ENCODE measurements at regions not wholly inside any gene's neighbourhood (a gene's known extent, or its start where the extent isn't known, plus 50 kb on each side); places are given as distances from the start of the nearest gene placed in this dataset.
"Not testable (repeated sequence)": the region's sequence is repeated elsewhere in the genome, so short reads cannot be mapped to it uniquely, and the experiment has no call there.

DNA sequence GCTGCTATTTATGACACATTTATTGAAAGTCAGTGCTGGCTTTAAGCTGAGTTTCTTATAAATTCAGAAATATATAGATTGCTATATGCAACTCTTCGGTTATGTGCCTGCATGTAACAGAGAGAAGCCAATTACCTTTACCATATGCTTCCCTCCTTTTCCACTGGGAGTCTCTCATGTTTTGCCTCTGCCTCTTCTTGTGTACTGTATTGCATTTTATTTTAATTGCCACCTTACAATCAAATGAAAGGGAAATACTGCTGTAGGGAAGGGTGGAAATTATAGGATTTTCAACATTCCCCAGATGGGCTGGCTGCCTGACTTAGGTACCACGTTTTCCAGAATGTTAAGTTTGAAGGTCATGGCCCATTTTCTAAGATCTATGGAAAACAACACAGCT, 655.4 kb upstream of the SLIT2 start:
- DNase-seq (ENCODE audit: low read depth) = no peak

DNA sequence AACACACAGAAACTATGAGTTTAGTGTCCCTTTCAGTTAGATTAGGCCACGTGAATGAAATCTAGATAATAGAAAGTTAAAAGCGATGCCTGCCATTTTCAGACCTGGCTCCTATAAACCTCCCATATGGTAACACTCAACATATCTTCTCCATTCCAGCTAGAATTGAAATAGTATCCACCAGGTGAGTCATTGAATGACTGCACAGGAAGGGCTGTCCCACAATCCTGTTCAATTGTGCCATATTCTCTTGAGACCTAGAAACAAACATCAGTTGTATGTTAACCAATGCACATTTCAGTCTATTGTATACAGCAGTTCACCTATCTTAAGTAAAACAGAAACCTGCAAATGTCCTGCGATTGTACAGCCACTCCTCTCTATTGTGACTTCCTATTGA, 659.3 kb upstream of the SLIT2 start:
- DNase-seq (ENCODE audit: low read depth) = no peak

DNA sequence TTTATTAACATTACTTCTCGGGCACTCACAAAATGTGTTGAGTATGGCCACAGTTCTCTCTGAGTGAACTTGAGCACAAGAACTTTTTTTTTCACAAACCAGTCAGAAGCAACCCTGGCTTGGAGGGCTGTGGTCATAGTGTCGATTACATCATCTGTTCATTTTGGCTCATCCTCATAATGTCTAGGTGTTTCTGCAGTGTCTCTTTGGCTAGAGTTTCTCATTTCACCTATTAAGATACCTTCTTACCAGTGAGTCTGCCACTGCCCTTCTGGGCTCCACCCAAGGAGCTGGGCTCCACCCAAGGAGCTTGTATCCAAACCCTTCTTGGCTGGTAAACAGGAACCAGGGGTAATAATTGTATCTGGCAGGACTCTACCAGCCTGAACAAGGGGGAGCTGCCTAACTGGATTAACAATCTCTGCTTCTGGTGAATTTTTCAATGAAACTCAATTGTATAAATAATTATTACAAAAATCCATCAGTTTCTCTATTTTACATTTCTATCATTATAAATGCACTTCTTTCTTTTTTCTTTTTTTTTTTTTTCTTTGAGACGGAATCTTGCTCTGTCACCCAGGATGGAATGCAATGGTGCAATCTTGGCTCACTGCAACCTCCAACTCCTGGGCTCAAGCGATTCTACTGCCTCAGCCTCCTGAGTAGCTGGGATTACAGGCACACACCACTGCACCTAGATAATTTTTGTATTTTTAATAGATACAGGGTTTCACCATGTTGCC, 667.7 kb upstream of the SLIT2 start:
- no peak for DNase-seq (ENCODE audit: low read depth)

DNA sequence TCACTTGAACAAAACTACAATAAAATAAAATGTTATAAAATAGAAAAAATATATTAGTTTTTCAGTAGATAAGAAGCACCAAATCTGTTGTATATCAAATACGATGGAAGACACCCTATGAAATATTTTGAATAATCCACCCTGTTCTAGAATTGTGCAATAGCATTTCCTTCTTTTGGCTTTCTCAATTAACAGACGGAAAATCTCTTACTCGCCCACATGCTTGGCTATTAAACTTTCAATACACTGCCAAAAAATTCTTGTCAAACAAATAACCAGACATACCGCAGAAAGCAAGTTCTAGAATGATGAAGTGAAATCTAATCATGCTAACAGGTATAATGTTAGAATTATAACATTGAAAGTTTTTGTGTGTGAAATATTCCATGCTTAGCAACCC, 671.6 kb upstream of the SLIT2 start:
- no peak for DNase-seq (ENCODE audit: low read depth)

DNA sequence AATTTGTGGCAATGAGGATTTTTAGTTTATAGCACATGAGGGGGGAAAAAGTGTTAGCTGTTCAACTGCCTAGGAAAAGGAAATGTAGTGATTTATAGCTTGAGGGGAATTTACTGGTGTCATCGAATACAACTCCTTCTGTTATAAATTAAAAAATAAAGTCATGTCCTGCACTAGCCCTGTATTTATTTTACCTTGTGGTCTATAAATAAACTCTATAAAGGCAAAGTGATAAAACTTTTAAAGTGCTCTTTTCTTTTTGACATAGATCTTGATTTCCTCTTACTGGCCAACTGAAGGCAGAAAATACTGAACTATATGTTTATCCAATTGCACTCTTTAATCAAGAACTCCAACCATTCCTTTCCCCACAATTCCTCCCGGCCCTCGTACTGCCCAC, 672.1 kb upstream of the SLIT2 start:
- DNase-seq (ENCODE audit: low read depth) = no peak

DNA sequence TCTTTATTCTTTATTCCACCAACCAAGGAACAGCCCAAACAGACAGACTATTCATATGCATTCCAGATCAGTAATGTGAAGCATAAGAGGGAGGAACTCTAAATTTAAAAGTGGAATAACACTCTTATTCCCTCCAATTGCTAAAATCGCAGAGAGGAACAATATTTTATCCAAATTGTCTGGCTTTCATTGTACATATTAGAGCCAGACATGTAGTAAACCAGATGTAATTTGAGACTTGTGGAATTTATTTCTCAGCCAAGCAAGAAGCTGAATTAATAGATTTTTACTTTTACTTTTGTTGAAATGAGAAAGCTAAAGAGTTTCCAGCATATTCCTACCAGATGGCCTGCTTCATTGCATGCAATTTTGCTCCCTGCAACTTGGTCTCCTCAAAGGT, 674.6 kb upstream of the SLIT2 start:
- DNase-seq (ENCODE audit: low read depth) = no peak

DNA sequence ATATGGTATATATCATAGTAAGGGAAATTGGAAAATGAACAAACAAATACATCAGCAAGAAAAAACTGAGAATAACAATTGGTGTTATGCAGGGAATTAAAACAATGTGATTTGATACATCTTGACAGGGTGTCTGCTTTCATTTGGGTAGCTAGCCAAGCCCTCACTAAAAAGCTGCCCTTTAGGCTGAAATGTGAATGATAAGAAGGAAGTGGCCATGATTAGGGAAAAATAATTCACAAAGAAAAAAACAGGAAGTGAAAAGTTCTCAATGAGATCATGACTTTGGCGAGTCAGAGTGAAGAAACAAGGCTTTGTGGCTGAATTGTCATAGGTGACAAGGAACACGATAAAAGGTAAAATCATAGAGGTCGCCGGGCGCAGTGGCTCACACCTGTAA, 675.8 kb upstream of the SLIT2 start:
- DNase-seq (ENCODE audit: low read depth) = no peak

DNA sequence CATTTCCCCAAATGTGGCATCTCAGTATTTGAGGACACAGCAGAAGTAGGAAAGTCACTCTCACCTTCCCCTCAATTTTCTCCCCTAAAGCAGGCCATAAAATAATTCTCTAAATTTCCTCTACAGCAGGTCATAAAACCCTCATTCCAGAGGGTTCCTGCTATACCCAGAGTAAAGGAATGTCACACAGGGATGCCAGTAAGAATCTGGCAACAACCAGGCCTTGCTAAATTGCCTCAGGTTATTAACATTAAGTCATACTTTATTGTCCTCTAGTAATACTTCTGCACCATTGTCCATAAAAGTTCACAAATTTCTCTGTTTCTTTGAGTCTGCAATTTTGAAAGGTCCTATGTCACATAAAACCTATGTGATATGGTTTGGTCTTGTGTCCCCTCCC, 685.7 kb upstream of the SLIT2 start:
- no peak for DNase-seq (ENCODE audit: low read depth)

DNA sequence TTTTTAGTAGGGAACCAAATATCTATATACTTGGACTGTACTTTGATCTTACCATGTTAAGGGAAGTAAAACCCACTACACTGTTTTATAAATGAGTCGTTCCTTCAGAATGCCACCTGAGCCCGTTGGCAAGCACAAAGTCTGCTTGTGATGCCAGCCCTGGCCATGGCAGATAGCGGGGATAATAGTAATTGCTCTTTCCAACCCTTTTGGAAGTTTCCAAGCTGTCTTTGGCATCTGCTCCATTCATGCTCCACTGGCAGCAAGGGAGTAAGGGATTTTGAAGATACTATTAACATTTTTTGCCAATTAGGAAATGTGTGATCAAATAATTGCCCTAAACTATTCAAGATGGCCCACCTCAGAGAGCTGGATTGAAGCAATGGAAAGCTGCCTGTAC, 689.2 kb upstream of the SLIT2 start:
- no peak for DNase-seq (ENCODE audit: low read depth)

DNA sequence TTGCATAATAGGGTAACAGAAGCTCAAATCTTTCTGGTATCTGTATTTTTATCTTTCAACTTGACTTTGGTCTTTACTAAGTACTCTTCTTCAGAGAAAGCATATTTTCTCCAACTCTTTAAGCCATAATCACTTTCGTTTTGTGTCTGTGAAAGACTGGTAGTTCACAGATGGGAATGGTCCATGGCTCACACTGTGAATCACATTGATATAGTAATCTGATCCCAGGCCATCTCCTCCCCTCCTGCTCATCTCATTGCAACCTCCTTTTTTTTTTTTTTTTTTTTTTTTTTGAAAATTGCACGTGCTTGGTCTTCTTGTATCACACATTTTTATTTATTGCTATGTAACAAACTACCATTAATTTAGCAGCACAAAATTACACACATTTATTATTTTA, 694.5 kb upstream of the SLIT2 start:
- DNase-seq (ENCODE audit: low read depth) = no peak

DNA sequence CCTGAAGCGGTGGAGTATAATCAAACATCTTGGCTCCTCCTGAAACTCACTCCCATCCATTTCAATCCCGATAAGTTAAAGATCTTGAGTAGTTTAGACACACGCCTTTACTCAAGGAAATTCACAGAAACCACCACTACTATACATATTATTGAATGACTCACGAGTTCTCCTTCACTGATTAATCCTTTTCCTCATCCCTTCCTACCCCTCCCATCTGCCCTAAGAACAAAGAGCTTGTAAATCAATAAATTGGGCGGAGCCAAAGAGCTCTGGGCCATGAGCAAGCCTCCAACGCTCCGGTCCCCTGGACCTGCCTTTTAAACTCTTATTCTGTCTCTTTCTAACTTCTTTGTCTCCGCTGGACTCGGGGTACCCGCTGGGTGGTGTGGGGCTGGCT, 695.4 kb upstream of the SLIT2 start:
- DNase-seq (ENCODE audit: low read depth) = not testable (repeated sequence)

DNA sequence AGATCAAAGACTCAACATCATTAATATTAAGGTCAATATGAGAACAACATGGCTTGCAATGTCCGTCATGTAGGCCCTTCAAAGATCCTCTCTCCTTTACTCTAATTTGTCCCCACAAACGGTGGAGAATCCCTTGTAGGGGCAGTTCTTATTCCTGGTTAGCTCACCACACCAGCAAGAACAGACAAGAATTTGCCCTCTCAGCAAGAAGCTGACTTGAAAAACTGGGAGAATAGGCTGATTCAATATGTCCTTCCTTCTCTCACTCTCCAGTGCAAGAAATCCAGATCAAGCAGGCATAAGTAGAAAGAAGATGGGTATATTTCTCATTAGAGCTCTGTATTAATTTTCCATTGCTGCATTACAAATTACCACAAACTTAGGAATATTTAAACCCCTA, 704.2 kb upstream of the SLIT2 start:
- DNase-seq (ENCODE audit: low read depth) = no peak

DNA sequence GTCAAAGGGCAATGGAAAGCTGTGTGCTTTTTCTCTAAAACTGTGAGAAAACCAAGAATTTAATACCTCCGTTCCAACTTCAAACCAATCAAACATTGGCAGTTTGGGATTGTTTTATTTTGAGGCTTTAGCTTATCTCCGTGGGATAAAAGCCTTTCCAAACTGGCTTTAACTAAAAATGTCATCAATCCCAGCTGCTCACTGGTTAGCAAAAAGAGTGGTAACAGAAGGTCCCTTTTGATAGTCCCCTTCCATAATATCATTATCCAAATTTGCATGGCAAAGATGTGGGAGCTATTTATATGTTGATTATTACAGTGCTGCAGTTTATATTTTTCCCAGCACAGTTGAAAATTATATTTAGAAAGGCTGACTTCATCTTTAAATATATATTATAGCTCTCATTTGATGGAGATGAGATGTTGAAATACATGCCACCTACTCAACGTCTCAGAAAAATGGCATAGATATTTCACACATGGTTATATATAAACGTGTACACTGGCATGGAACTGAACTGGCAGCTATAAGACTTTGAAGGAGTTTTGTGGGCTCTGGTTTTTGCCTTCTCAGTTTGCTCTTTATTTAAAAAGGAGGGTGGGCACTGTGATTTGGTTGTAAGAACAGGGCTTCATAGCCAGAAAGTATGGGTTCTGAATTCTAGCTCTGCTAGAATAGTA, 707.1 kb upstream of the SLIT2 start:
- DNase-seq (ENCODE audit: low read depth) = no peak

DNA sequence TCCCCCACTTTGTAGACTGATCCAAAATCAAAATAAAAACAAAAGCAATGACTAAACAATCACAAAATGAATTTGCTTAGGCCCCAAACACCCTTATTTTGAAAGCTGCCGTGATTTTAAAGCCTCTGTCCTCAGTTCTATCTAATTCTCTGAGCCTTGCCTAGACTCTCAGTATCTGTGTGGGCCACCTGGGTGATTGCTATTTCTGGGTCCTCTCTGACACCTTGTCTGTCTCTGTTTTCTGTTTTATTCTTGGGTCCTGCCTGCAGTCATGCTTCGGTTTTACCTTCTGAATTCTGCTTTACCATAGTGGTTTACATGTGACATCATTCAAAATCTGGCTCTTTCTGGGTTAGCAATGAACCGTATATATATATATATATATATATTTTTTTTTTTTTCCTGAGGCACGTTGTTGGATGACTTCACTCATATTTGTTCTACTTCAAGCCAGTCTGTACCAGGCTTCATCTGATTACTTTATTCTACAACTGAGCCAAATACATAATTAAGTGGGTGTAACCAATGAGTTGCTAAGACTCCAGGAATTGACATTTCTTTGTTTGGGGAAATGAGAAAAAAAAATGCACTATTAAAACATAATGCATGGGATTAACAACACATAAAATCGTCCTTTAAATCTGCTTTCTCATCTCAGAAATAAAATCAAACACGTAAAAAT, 710.7 kb upstream of the SLIT2 start:
- DNase-seq (ENCODE audit: low read depth) = no peak

DNA sequence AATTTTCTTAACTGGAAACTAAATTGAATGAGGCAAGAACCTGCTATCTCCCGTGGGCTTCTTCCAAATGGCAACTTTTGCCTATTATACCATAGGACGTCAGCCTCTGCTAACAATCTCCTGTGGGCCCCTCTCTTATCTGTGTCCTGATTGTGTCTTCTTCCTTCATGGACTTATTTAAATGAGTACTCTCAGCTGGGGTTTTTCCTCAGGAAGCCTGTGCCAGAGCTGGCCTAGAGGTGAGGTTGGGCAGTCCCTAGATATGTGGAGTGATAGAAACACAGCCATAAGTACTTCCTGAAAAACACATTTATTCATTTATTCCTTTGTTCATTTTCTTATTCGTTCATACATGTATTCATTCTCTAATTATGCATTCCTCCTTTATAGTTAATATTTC, 712.5 kb upstream of the SLIT2 start:
- no peak for DNase-seq (ENCODE audit: low read depth)

DNA sequence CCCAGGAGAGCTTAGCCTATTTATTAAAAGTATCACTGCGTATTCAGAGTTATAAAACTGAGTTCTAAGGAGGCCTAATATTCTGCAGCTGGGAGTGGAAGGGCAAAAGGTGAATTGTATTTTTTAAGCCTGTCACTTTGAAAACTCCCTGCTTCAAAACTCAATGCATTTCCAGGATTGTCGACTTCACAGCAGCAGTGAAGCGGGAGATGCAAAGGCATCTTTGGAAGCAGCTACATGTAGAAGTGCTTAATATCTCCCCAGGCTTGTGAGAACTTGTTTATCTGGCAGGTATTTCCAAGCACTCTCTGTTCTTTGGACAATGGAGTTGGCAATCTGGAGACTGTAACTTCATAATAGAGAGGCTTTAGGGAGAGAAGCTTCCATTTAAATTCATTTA, 717.5 kb upstream of the SLIT2 start:
- DNase-seq (ENCODE audit: low read depth) = no peak

DNA sequence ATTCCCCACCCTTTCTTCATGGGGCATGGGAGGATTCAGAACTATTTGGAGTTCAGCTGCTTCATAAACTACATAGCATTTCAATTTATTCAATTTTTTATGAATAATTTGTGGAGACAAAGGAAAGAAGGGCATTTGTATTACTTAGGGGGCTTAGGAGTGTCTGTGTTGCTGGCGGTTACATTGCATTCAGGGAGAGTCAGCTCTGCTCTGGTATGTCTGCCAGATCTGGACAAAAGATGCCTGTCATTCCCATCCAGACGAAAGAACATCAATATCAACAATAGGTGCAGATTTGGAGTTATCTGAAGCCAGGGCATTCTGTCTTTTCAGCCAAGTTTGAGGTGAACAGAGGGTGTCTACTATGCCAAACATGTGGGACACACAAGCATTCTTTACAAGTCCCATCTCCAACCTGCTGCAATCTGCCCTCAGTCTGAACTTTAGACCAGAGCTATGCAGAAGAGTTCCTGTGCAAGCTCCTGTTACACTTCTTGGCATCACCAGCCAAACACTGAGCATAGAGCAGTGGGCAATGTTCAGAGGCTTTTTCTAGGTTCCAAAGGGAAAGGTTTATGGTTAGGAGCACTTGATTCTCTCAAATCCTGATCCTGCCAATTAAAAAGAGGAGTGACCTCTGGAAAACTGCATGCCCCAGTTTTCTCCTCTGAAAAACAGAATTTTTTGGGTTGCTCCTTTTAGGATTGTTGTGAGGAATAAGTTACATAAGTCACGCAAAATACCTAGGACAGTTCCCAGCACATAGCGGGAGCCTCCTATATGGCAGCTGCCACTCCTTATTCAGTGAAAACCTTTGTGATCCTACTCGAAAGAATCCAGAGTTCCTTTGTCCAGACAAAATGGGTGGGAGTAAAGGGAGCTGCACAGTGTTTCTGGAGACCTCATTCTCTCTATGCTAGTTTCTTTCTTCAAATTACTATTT, 719.5 kb upstream of the SLIT2 start:
- no peak for DNase-seq (ENCODE audit: low read depth)

DNA sequence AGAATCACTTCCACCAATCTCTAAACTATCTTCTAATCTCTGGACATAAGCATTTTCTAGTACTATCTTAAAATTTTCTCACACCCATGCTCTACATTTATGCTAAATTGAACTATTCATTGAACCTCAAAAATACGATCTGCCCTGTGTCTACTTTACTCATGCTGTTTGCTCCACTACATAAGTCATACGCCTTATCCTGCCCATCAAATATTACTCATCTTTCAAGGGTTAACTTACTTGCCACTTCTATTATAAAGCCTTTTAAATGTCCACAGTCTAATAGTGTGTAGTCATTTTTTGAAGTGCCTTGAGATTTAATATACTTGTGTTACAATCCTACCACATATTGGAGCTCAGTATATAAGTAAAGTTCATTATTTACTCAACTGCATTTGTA, 727.7 kb upstream of the SLIT2 start:
- no peak for DNase-seq (ENCODE audit: low read depth)

DNA sequence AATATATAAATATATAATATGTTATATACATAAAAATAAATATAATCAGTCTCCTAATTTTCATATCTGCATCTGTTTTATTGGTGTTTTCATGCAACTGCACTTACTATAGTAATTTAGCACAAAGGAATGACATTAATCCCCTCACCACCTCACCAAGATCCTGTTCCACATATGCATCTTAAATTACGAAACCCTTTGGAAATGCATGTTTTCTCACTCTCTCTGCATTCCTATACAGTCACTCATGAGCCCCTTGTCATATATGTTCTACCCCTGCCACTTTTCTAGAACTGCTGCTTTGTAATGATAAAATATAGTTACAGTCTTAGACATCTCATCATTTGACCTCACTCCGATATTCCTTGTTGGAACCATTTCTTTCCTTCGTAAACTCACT, 728.7 kb upstream of the SLIT2 start:
- no peak for DNase-seq (ENCODE audit: low read depth)

DNA sequence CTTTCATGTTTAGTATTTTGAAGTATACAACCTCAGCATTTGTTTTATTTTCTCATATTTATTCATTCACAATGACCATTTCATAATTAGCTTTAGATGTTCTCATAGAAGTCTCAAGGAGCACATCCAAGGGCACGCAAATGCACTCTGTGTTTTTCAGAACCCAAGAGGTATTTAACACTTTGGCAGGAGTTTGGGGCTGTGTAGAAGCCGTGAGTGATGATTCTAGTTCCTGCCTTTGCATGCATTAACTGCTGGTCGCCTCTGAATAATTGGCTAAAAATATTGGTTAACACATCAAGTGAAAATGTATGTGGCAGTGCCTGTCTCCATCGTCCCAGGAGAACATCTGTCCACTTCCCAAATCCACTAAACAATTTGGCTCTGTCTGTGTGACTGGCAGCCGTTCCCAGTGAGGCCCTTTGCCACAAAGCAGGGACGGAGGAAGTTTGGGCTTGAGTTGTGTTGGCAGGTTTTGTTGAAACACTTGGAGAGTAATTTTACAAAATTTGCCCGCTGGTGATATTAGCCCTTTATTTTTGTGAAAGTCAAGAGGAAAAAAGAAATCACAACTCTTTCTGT, 730.7 kb upstream of the SLIT2 start:
- DNase-seq (ENCODE audit: low read depth) = no peak

DNA sequence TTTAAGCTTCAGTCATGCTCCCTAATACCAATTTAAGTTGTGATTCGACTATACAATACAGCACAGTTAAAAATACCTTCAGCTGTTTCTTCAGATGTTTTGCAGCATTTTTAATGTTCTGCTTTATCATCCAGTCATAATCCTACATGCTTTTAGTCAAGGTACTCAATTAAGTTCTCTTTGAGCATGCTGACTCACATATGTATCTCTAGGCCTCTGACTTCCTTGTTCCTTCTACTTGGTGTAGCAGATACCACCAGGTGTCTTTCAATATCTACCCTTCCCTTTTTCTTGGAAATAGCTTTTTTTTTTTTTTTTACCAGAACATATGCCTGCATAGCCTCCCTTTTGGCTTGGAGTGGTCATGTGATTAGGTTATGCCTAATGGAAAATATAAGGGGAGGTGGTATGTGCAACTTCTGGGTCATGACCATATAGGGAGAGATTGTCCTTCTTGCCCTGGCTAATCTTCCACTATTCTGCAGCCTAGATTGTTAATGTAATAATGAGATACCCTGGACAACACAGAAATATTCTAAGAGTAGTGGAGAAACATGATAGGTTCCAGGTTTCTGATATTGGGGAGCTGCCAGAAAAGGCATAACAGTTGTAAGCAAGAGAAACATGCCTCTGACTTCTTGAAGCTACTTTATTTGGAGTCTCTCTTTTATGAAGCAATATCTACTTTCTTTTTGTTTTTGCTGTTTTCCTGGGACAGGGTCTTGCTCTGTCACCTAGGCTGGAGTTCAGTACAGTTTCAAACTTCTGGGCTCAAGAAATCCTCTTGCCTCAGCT, 737.2 kb upstream of the SLIT2 start:
- DNase-seq (ENCODE audit: low read depth) = no peak

All from stimulated activated CD8-positive, alpha-beta memory T cell treated with anti-CD3 and anti-CD28 coated beads, Interleukin-15, amount 100 ng/mL, for 1 hour (primary cell).